ENCODE measurements at regions not wholly inside any gene's neighbourhood (a gene's known extent, or its start where the extent isn't known, plus 50 kb on each side); places are given as distances from the start of the nearest gene placed in this dataset.

- TF ChIP-seq CTCF (IDR thresholded peaks at IDR 0.05): no peak
- no peak for TF ChIP-seq ZFX (IDR thresholded peaks at IDR 0.05; ENCODE audit: borderline replicate concordance)
These were observed 282.1 kb upstream of the ATP10B start for GRCh38 chr5:161134083-161134482.

All from 22Rv1 (cell line).